OCI-LY1 (cell line): ENCODE measurements at regions not wholly inside any gene's neighbourhood (a gene's known extent, or its start where the extent isn't known, plus 50 kb on each side); places are given as distances from the start of the nearest gene placed in this dataset.

Source experiments
- CTCF ChIP-seq: fragments of 200-600 bp; sonication (generic), shearing (Covaris generic); IDR thresholded peaks from 2 replicates; pipeline ENCODE4 v1.5.1; 2017; ENCODE audit warnings: mild to moderate bottlenecking, antibody characterized with exemption, low read length, moderate library complexity, mixed read lengths
- EZH2 ChIP-seq: fragments of 200-600 bp; sonication (generic), shearing (Covaris generic); IDR thresholded peaks from 2 replicates; pipeline ENCODE4 v1.8.0; 2017; ENCODE audit warnings: borderline replicate concordance, mixed run types, mild to moderate bottlenecking, antibody characterized with exemption, low read length, moderate library complexity, mixed read lengths

GRCh38 chr4:54391104-54391503 lies 162.0 kb downstream of the PDGFRA start:
- TF ChIP-seq CTCF (no peak), EZH2 (no peak)
